ENCODE measurements at regions not wholly inside any gene's neighbourhood (a gene's known extent, or its start where the extent isn't known, plus 50 kb on each side); places are given as distances from the start of the nearest gene placed in this dataset.

- no peaks in the 10 kb centered on the region for H3K4me1 ChIP-seq (ENCODE audit: control insufficient read depth, insufficient read depth, low read length)
- intact Hi-C loops (cut with micrococcal nuclease) = no loop called here
- H3K9me3 ChIP-seq (ENCODE audit: control insufficient read depth, insufficient read depth, low read length) = no peaks in the 10 kb centered on the region
- ATAC-seq (no peak), DNase-seq (no peak)
- Mint-ChIP-seq H3K9me3 (no peaks in the 10 kb centered on the region), H3K4me3 (no peak overlapping the region), H3K36me3 (no peaks in the 10 kb centered on the region), H3K4me1 (peaks cover 0 to 5% of the 10 kb centered on the region in 2 donors), H3K27ac (no peak overlapping the region), H3K27me3 (ENCODE audit: low read depth in 2 of 2) (peaks cover 11 to 13% of the 10 kb centered on the region in 2 donors)
- H3K4me3 ChIP-seq (ENCODE audit: low read length) = no peak overlapping the region
- H3K27me3 ChIP-seq (ENCODE audit: control insufficient read depth, insufficient read depth, low read length) = no peaks in the 10 kb centered on the region
- no peak overlapping the region for H3K27ac ChIP-seq (ENCODE audit: low read length)
- 90% methylated on average over 11 of the region's 11 CpGs for whole genome bisulfite sequencing (ENCODE audit: insufficient coverage)
- no peaks in the 10 kb centered on the region for H3K36me3 ChIP-seq (ENCODE audit: control insufficient read depth, insufficient read depth, low read length)
- no peak for TF ChIP-seq CTCF (IDR thresholded peaks at IDR 0.05)
These were observed 130.3 kb upstream of the RAB12 start for GRCh38 chr18:8478968-8479370.

- H3K4me3 Mint-ChIP-seq = no peak overlapping the region
- no peaks in the 10 kb centered on the region for H3K9me3 Mint-ChIP-seq
- peaks cover 11 to 13% of the 10 kb centered on the region in 2 donors for H3K27me3 Mint-ChIP-seq (ENCODE audit: low read depth in 2 of 2)
- no peak for DNase-seq
- ATAC-seq = no peak
- Histone ChIP-seq H3K27ac (ENCODE audit: low read length) (no peak overlapping the region), H3K9me3 (ENCODE audit: control insufficient read depth, insufficient read depth, low read length) (no peaks in the 10 kb centered on the region), H3K4me1 (ENCODE audit: control insufficient read depth, insufficient read depth, low read length) (no peaks in the 10 kb centered on the region), H3K27me3 (ENCODE audit: control insufficient read depth, insufficient read depth, low read length) (no peaks in the 10 kb centered on the region), H3K4me3 (ENCODE audit: low read length) (no peak overlapping the region), H3K36me3 (ENCODE audit: control insufficient read depth, insufficient read depth, low read length) (no peaks in the 10 kb centered on the region)
- no peaks in the 10 kb centered on the region for H3K36me3 Mint-ChIP-seq
- peaks cover 0 to 5% of the 10 kb centered on the region in 2 donors for H3K4me1 Mint-ChIP-seq
- 79% methylated on average over 15 of the region's 15 CpGs for WGBS (ENCODE audit: insufficient coverage)
- intact Hi-C loops (cut with micrococcal nuclease) = no loop called here
- no peak overlapping the region for H3K27ac Mint-ChIP-seq
- no peak for TF ChIP-seq CTCF (IDR thresholded peaks at IDR 0.05)
These were observed 129.4 kb upstream of the RAB12 start for GRCh38 chr18:8479789-8480188.

- Histone ChIP-seq H3K9me3 (ENCODE audit: control insufficient read depth, insufficient read depth, low read length) (no peaks in the 10 kb centered on the region), H3K4me3 (ENCODE audit: low read length) (no peak overlapping the region), H3K36me3 (ENCODE audit: control insufficient read depth, insufficient read depth, low read length) (no peaks in the 10 kb centered on the region), H3K4me1 (ENCODE audit: control insufficient read depth, insufficient read depth, low read length) (no peaks in the 10 kb centered on the region), H3K27me3 (ENCODE audit: control insufficient read depth, insufficient read depth, low read length) (no peaks in the 10 kb centered on the region), H3K27ac (ENCODE audit: low read length) (no peak overlapping the region)
- H3K4me3 Mint-ChIP-seq = no peak overlapping the region
- H3K4me1 Mint-ChIP-seq = peaks cover 0 to 5% of the 10 kb centered on the region in 2 donors
- H3K9me3 Mint-ChIP-seq = no peaks in the 10 kb centered on the region
- no peaks in the 10 kb centered on the region for H3K36me3 Mint-ChIP-seq
- WGBS (ENCODE audit: insufficient coverage) = 70% methylated on average over 16 of the region's 16 CpGs
- ATAC-seq (no peak), DNase-seq (no peak)
- no peak for TF ChIP-seq CTCF (IDR thresholded peaks at IDR 0.05)
- peaks cover 7 to 11% of the 10 kb centered on the region in 2 donors for H3K27me3 Mint-ChIP-seq (ENCODE audit: low read depth in 2 of 2)
- intact Hi-C loops (cut with micrococcal nuclease) = no loop called here
- H3K27ac Mint-ChIP-seq = no peak overlapping the region
These were observed 128.5 kb upstream of the RAB12 start for GRCh38 chr18:8480506-8481328.

GRCh38 chr18:8484951-8485350, 124.3 kb upstream of the RAB12 start:
- H3K36me3 Mint-ChIP-seq = no peaks in the 10 kb centered on the region
- DNase-seq (no peak), ATAC-seq (no peak)
- Histone ChIP-seq H3K9me3 (ENCODE audit: control insufficient read depth, insufficient read depth, low read length) (no peaks in the 10 kb centered on the region), H3K27ac (ENCODE audit: low read length) (no peak overlapping the region), H3K4me1 (ENCODE audit: control insufficient read depth, insufficient read depth, low read length) (no peaks in the 10 kb centered on the region), H3K27me3 (ENCODE audit: control insufficient read depth, insufficient read depth, low read length) (no peaks in the 10 kb centered on the region), H3K4me3 (ENCODE audit: low read length) (no peak overlapping the region), H3K36me3 (ENCODE audit: control insufficient read depth, insufficient read depth, low read length) (no peaks in the 10 kb centered on the region)
- H3K9me3 Mint-ChIP-seq = no peaks in the 10 kb centered on the region
- TF ChIP-seq CTCF (IDR thresholded peaks at IDR 0.05) = no peak
- peaks cover 0 to 7% of the 10 kb centered on the region in 2 donors for H3K27me3 Mint-ChIP-seq (ENCODE audit: low read depth in 2 of 2)
- no peaks in the 10 kb centered on the region for H3K4me1 Mint-ChIP-seq
- H3K27ac Mint-ChIP-seq = no peak overlapping the region
- WGBS (ENCODE audit: insufficient coverage) = 89% methylated on average over 9 of the region's 9 CpGs
- H3K4me3 Mint-ChIP-seq = no peak overlapping the region
- intact Hi-C loops (cut with micrococcal nuclease) = no loop called here
